ENCODE measurements at regions not wholly inside any gene's neighbourhood (a gene's known extent, or its start where the extent isn't known, plus 50 kb on each side); places are given as distances from the start of the nearest gene placed in this dataset.

GRCh38 chr4:128660361-128661215, 148.9 kb upstream of the JADE1 start:
- intact Hi-C loops (cut with micrococcal nuclease), result no loop called here
- CTCF ChIA-PET, result no interaction called here
- no peaks in the 10 kb centered on the region for H3K9me3 Mint-ChIP-seq
- no peak overlapping the region for H3K4me3 Mint-ChIP-seq
- peaks cover 18% of the 10 kb centered on the region for H3K4me1 Mint-ChIP-seq
- H3K27ac Mint-ChIP-seq, result no peak overlapping the region
- POLR2A ChIA-PET, result no interaction called here
- TF ChIP-seq, protein P1, sequence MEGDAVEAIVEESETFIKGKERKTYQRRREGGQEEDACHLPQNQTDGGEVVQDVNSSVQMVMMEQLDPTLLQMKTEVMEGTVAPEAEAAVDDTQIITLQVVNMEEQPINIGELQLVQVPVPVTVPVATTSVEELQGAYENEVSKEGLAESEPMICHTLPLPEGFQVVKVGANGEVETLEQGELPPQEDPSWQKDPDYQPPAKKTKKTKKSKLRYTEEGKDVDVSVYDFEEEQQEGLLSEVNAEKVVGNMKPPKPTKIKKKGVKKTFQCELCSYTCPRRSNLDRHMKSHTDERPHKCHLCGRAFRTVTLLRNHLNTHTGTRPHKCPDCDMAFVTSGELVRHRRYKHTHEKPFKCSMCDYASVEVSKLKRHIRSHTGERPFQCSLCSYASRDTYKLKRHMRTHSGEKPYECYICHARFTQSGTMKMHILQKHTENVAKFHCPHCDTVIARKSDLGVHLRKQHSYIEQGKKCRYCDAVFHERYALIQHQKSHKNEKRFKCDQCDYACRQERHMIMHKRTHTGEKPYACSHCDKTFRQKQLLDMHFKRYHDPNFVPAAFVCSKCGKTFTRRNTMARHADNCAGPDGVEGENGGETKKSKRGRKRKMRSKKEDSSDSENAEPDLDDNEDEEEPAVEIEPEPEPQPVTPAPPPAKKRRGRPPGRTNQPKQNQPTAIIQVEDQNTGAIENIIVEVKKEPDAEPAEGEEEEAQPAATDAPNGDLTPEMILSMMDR (IDR thresholded peaks at IDR 0.05), result no peak
- H3K36me3 Mint-ChIP-seq (ENCODE audit: low read depth), result no peaks in the 10 kb centered on the region
- no peaks in the 10 kb centered on the region for H3K27me3 Mint-ChIP-seq
- DNase-seq (no peak), ATAC-seq (ENCODE audit: low read depth) (no peak)

- no peak for ATAC-seq (ENCODE audit: low read depth)
- H3K4me3 Mint-ChIP-seq, result no peak overlapping the region
- no peak overlapping the region for H3K27ac Mint-ChIP-seq
- H3K4me1 Mint-ChIP-seq, result peaks cover 12% of the 10 kb centered on the region
- POLR2A ChIA-PET, result interaction anchor here (0.6 kb wide), 1 partner anchor 21 kb away, joined by 7 read pairs; no protein-coding TSS in a partner anchor
- DNase-seq, result no peak
- H3K27me3 Mint-ChIP-seq, result no peaks in the 10 kb centered on the region
- H3K36me3 Mint-ChIP-seq (ENCODE audit: low read depth), result no peaks in the 10 kb centered on the region
- H3K9me3 Mint-ChIP-seq, result peaks cover 5% of the 10 kb centered on the region
- TF ChIP-seq, protein P1 (IDR thresholded peaks at IDR 0.05), result no peak
- CTCF ChIA-PET, result no interaction called here
- intact Hi-C loops (cut with micrococcal nuclease), result no loop called here
These were observed 151.3 kb upstream of the JADE1 start for GRCh38 chr4:128658214-128658631.

DNA sequence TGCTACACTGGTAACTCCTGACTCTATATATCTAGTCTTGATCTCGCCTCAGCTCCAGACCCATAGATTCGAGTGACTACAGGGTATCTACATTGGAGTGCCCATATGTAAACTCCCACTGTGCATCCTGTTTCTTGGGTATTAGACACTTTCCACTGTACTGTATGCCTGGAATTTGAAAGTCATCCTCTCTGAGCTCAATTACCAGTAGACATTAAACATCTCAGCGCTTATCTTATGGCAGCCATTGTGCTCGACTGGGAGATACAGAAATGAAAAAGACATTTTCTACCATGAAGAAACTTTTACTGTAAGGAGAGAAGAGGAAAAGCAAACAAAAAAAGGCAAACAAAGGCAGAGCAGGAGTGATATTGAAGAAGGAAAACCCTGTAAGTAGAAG, 151.9 kb upstream of the JADE1 start:
- H3K4me3 Mint-ChIP-seq, result no peak overlapping the region
- ATAC-seq (ENCODE audit: low read depth), result no peak

GRCh38 chr4:128654465-128654864, 155.0 kb upstream of the JADE1 start:
- ATAC-seq (ENCODE audit: low read depth) (no peak), DNase-seq (no peak)
- Mint-ChIP-seq H3K27ac (no peak overlapping the region), H3K4me3 (no peak overlapping the region), H3K36me3 (ENCODE audit: low read depth) (no peaks in the 10 kb centered on the region), H3K4me1 (peaks cover 10% of the 10 kb centered on the region), H3K27me3 (no peaks in the 10 kb centered on the region), H3K9me3 (peaks cover 5% of the 10 kb centered on the region)
- POLR2A ChIA-PET, result interaction anchor here (0.6 kb wide), 1 partner anchor 93 kb away, joined by 3 read pairs; no protein-coding TSS in a partner anchor
- CTCF ChIA-PET, result no interaction called here
- intact Hi-C loops (cut with micrococcal nuclease), result no loop called here
- TF ChIP-seq, protein P1 (IDR thresholded peaks at IDR 0.05), result no peak

More for the DNA sequence above, 151.9 kb upstream of the JADE1 start:
- intact Hi-C loops (cut with micrococcal nuclease), result no loop called here
- H3K36me3 Mint-ChIP-seq (ENCODE audit: low read depth), result no peaks in the 10 kb centered on the region
- peaks cover 10% of the 10 kb centered on the region for H3K4me1 Mint-ChIP-seq
- TF ChIP-seq, protein P1 (IDR thresholded peaks at IDR 0.05), result no peak
- H3K27me3 Mint-ChIP-seq, result no peaks in the 10 kb centered on the region
- no peak for DNase-seq
- POLR2A ChIA-PET, result no interaction called here
- CTCF ChIA-PET, result no interaction called here
- H3K9me3 Mint-ChIP-seq, result peaks cover 5% of the 10 kb centered on the region
- no peak overlapping the region for H3K27ac Mint-ChIP-seq

GRCh38 chr4:128653527-128654444, 155.7 kb upstream of the JADE1 start:
- CTCF ChIA-PET, result no interaction called here
- H3K36me3 Mint-ChIP-seq (ENCODE audit: low read depth), result no peaks in the 10 kb centered on the region
- DNase-seq, result no peak
- peaks cover 10% of the 10 kb centered on the region for H3K4me1 Mint-ChIP-seq
- intact Hi-C loops (cut with micrococcal nuclease), result no loop called here
- no peak overlapping the region for H3K27ac Mint-ChIP-seq
- H3K9me3 Mint-ChIP-seq, result peaks cover 5% of the 10 kb centered on the region
- no peak overlapping the region for H3K4me3 Mint-ChIP-seq
- ATAC-seq (ENCODE audit: low read depth), result no peak
- TF ChIP-seq, protein P1 (IDR thresholded peaks at IDR 0.05), result no peak
- POLR2A ChIA-PET, result interaction anchor here (0.6 kb wide), 1 partner anchor 92 kb away, joined by 3 read pairs; no protein-coding TSS in a partner anchor
- H3K27me3 Mint-ChIP-seq, result no peaks in the 10 kb centered on the region

Measured in activated B cell treated with CpG ODN at 0.5 μM for 24 hours (primary cell).